Activated naive CD4-positive, alpha-beta T cell treated with anti-CD3 and anti-CD28 coated beads, Interleukin-2, amount 50 U/mL, for 24 hours (primary cell): ENCODE measurements at regions not wholly inside any gene's neighbourhood (a gene's known extent, or its start where the extent isn't known, plus 50 kb on each side); places are given as distances from the start of the nearest gene placed in this dataset.
"Not testable (repeated sequence)": the region's sequence is repeated elsewhere in the genome, so short reads cannot be mapped to it uniquely, and the experiment has no call there.

Experiments
- H3K27ac Mint-ChIP-seq: one replicate; pipeline ENCODE4 v1.8.0; 2021; ENCODE audit warnings: mild to moderate bottlenecking, mixed read lengths
- H3K27me3 Mint-ChIP-seq: one replicate; pipeline ENCODE4 v1.8.0; 2021; ENCODE audit warnings: mixed read lengths
- H3K36me3 Mint-ChIP-seq: one replicate; pipeline ENCODE4 v1.8.0; 2021; ENCODE audit warnings: mixed read lengths
- H3K4me1 Mint-ChIP-seq: one replicate; pipeline ENCODE4 v1.8.0; 2021; ENCODE audit warnings: mixed read lengths
- H3K4me3 Mint-ChIP-seq: one replicate; pipeline ENCODE4 v1.8.0; 2021; ENCODE audit warnings: mild to moderate bottlenecking, mixed read lengths
- H3K9me3 Mint-ChIP-seq: one replicate; pipeline ENCODE4 v1.8.0; 2021; ENCODE audit warnings: mixed read lengths

GRCh38 chr1:55777545-55777944 is 562.4 kb upstream of the USP24 start:
- Mint-ChIP-seq H3K27ac (no peak overlapping the region), H3K9me3 (no peaks in the 10 kb centered on the region), H3K4me3 (no peak overlapping the region), H3K4me1 (no peaks in the 10 kb centered on the region), H3K36me3 (no peaks in the 10 kb centered on the region), H3K27me3 (no peaks in the 10 kb centered on the region)

DNA sequence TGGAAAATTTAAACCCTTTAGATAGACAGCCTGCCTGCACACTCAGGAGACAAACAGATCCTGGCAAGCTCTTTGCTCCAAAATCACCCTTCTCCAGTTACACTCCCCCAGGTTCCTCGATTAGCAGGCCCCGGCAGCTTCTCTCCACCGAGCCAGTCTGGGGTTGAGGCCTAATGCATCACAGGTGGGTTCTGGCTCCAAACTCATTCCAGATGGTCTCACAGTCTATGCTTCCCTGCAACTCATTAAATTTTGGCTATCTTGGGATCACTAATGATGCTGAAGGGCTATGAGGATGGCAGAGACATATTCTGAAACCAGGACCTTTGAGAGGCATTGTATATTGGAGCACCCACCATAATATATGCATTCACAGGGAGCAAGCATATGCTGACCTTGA is 559.8 kb upstream of the USP24 start:
- Mint-ChIP-seq H3K36me3 (no peaks in the 10 kb centered on the region), H3K4me1 (no peaks in the 10 kb centered on the region), H3K9me3 (no peaks in the 10 kb centered on the region), H3K27me3 (no peaks in the 10 kb centered on the region), H3K27ac (no peak overlapping the region), H3K4me3 (no peak overlapping the region)

DNA sequence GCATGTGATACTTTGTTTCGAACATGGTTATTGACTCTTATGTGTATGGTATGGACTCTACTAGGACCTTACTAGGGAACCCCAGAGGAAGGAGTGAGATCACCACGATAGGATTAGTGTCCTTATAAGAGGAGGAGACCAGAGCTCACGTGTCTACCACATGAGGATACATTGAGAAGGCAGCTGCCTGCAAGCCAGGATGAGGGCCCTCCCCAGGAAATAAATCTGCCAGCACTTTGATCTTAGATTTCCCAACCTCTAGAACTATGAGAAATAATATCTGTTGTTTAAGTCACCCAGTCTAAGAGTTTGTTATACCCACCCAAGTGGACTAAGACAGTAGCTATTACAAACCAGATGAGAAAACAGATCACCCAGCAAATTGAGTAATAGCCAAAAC is 559.3 kb upstream of the USP24 start:
- H3K9me3 Mint-ChIP-seq: no peaks in the 10 kb centered on the region
- H3K36me3 Mint-ChIP-seq: no peaks in the 10 kb centered on the region
- no peak overlapping the region for H3K27ac Mint-ChIP-seq
- H3K4me1 Mint-ChIP-seq: no peaks in the 10 kb centered on the region
- no peaks in the 10 kb centered on the region for H3K27me3 Mint-ChIP-seq
- H3K4me3 Mint-ChIP-seq: no peak overlapping the region

GRCh38 chr1:55773211-55773940 is 558.2 kb upstream of the USP24 start:
- Mint-ChIP-seq H3K4me3 (no peak overlapping the region), H3K4me1 (no peaks in the 10 kb centered on the region), H3K27me3 (no peaks in the 10 kb centered on the region), H3K9me3 (peaks cover 6% of the 10 kb centered on the region), H3K27ac (no peak overlapping the region), H3K36me3 (no peaks in the 10 kb centered on the region)

DNA sequence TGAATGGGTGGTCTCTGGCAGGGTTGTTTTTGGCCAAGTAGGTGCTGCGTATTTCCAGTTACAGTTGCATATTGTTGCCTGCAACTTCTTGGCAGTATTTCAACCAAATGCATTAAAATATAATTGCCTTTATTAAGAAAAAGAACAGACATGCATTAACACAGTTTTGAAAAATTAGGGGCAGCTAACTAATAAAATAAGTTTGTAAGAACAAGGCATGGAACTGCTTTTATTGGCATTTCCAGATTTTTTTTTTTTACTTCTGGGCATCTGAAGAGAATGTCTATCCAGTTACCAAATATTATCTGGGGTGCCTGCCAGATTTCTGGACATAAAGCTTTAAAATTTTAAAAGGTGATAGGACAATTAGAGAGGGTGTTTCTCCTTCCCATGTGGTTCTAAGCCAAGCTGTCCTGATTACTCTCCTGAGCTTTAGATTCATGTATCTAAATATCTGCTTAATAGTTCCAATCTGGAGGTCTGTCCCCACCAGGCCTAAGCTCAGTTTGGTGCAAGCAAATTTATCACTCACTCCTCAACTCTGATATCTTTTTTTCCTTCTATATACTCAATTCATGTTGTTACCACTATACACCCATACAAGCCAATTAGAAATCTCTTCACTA is 553.3 kb upstream of the USP24 start:
- H3K27me3 Mint-ChIP-seq: no peaks in the 10 kb centered on the region
- no peaks in the 10 kb centered on the region for H3K36me3 Mint-ChIP-seq
- no peaks in the 10 kb centered on the region for H3K4me1 Mint-ChIP-seq
- peaks cover 6% of the 10 kb centered on the region for H3K9me3 Mint-ChIP-seq
- H3K27ac Mint-ChIP-seq: no peak overlapping the region
- H3K4me3 Mint-ChIP-seq: no peak overlapping the region

- H3K27me3 Mint-ChIP-seq: no peaks in the 10 kb centered on the region
- peaks cover 6% of the 10 kb centered on the region for H3K9me3 Mint-ChIP-seq
- H3K36me3 Mint-ChIP-seq: no peaks in the 10 kb centered on the region
- H3K4me1 Mint-ChIP-seq: no peaks in the 10 kb centered on the region
- H3K27ac Mint-ChIP-seq: no peak overlapping the region
- H3K4me3 Mint-ChIP-seq: no peak overlapping the region
Observed at GRCh38 chr1:55767171-55767570, 552.0 kb upstream of the USP24 start.

GRCh38 chr1:55765505-55765904 is 550.3 kb upstream of the USP24 start:
- not testable (repeated sequence) for H3K36me3 Mint-ChIP-seq, H3K9me3 Mint-ChIP-seq, H3K27ac Mint-ChIP-seq, H3K27me3 Mint-ChIP-seq, H3K4me3 Mint-ChIP-seq, H3K4me1 Mint-ChIP-seq

GRCh38 chr1:55751776-55752175 is 536.6 kb upstream of the USP24 start:
- H3K4me3 Mint-ChIP-seq: no peak overlapping the region
- no peaks in the 10 kb centered on the region for H3K36me3 Mint-ChIP-seq
- peaks cover 10% of the 10 kb centered on the region for H3K27me3 Mint-ChIP-seq
- H3K27ac Mint-ChIP-seq: no peak overlapping the region
- H3K9me3 Mint-ChIP-seq: no peaks in the 10 kb centered on the region
- H3K4me1 Mint-ChIP-seq: no peaks in the 10 kb centered on the region

DNA sequence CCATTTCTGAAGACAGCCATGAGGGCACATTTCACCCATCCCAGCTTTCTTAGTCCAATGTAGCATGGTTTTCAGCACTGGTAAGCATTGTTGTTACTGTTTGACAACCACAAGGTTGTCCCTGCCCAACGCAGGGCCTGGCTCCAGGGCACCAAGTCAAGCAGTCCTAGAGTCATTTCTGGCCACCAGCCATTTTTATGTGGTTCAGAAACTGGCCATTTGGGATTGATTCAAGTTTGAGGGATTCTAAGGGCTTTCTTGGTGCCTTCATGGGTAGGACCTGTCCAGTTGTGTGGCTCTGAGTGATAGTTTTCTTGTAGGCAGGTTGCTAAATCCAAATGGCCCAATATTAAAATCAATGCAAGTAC is 535.4 kb upstream of the USP24 start:
- no peaks in the 10 kb centered on the region for H3K36me3 Mint-ChIP-seq
- H3K27me3 Mint-ChIP-seq: peaks cover 8% of the 10 kb centered on the region
- no peak overlapping the region for H3K4me3 Mint-ChIP-seq
- no peaks in the 10 kb centered on the region for H3K4me1 Mint-ChIP-seq
- no peaks in the 10 kb centered on the region for H3K9me3 Mint-ChIP-seq
- H3K27ac Mint-ChIP-seq: no peak overlapping the region

- no peaks in the 10 kb centered on the region for H3K36me3 Mint-ChIP-seq
- no peak overlapping the region for H3K4me3 Mint-ChIP-seq
- H3K9me3 Mint-ChIP-seq: no peaks in the 10 kb centered on the region
- H3K27ac Mint-ChIP-seq: no peak overlapping the region
- peaks cover 4% of the 10 kb centered on the region for H3K27me3 Mint-ChIP-seq
- no peaks in the 10 kb centered on the region for H3K4me1 Mint-ChIP-seq
Observed at GRCh38 chr1:55749975-55750627, 534.9 kb upstream of the USP24 start.

- Mint-ChIP-seq H3K4me3 (no peak overlapping the region), H3K9me3 (no peaks in the 10 kb centered on the region), H3K4me1 (no peaks in the 10 kb centered on the region), H3K27ac (no peak overlapping the region), H3K27me3 (peaks cover 6% of the 10 kb centered on the region), H3K36me3 (no peaks in the 10 kb centered on the region)
Observed at GRCh38 chr1:55747408-55747841, 532.3 kb upstream of the USP24 start.

- Mint-ChIP-seq H3K27me3 (peaks cover 8% of the 10 kb centered on the region), H3K4me3 (no peak overlapping the region), H3K27ac (no peak overlapping the region), H3K9me3 (no peaks in the 10 kb centered on the region), H3K4me1 (no peaks in the 10 kb centered on the region), H3K36me3 (no peaks in the 10 kb centered on the region)
Observed at GRCh38 chr1:55746710-55747109, 531.5 kb upstream of the USP24 start.

DNA sequence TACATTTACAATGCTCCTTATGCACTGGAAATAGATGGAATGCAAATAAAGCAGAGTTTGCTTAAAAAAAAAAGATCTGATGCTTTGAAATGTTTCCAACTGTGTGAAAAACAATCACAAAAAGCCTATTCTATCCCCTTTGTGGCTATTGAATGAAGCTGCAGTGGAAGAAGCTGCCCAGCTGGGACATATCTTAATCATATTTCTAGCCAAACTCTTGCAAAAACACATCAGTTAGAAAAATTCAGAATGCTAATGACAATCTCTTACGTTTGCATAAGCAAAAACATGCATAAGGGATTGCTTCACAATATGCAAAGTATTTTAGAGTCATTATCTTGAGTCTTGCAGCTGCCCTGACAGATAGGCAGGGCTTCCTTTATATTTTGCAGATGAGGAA is 526.4 kb upstream of the USP24 start:
- H3K9me3 Mint-ChIP-seq: no peaks in the 10 kb centered on the region
- no peak overlapping the region for H3K4me3 Mint-ChIP-seq
- peaks cover 5% of the 10 kb centered on the region for H3K27me3 Mint-ChIP-seq
- no peaks in the 10 kb centered on the region for H3K36me3 Mint-ChIP-seq
- H3K4me1 Mint-ChIP-seq: no peaks in the 10 kb centered on the region
- no peak overlapping the region for H3K27ac Mint-ChIP-seq

DNA sequence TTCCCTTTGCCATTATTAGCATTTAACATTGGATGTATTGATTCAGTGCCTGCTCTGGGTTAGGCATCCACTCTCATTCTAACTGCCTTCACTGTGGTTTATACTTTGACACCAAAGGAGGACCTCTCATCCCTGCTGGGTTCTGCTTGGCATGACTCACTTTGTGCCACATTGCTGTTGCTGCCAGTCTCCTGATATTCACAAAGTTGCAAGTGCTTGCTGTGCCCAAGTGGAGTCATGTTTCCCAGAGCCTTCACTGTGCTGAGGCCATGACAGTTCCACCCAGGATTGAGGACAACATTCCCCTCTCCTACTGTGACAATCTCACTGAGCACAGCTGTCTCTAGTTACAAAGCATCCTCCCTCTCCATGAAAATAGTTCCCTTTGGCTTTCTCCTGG is 519.9 kb upstream of the USP24 start:
- H3K27me3 Mint-ChIP-seq: no peaks in the 10 kb centered on the region
- H3K36me3 Mint-ChIP-seq: no peaks in the 10 kb centered on the region
- no peak overlapping the region for H3K4me3 Mint-ChIP-seq
- H3K27ac Mint-ChIP-seq: no peak overlapping the region
- H3K9me3 Mint-ChIP-seq: no peaks in the 10 kb centered on the region
- H3K4me1 Mint-ChIP-seq: no peaks in the 10 kb centered on the region

DNA sequence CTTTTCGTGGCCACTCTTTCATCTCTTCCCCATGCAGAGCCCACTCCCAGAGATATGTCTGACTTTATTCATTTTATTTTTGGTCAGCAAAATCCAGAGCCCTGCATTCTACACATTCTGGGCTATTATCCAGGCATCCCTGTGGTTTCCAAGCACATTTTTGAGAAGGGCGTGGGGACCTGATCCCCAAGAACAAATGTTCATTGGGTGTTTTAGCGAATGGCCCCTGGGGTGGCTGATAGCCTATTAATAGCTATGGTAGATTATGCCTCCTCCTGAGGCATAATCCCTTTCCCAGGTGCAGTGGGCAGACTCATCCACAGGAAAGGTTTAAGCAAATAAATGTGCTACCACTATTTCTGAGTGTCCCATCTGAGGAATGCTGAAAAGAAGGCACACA is 511.8 kb upstream of the USP24 start:
- peaks cover 4% of the 10 kb centered on the region for H3K27me3 Mint-ChIP-seq

GRCh38 chr1:55725378-55725777 is 510.2 kb upstream of the USP24 start:
- H3K4me1 Mint-ChIP-seq: no peaks in the 10 kb centered on the region
- no peak overlapping the region for H3K4me3 Mint-ChIP-seq
- no peaks in the 10 kb centered on the region for H3K9me3 Mint-ChIP-seq
- no peak overlapping the region for H3K27ac Mint-ChIP-seq
- H3K27me3 Mint-ChIP-seq: peaks cover 4% of the 10 kb centered on the region
- no peaks in the 10 kb centered on the region for H3K36me3 Mint-ChIP-seq

More for the DNA sequence above, 511.8 kb upstream of the USP24 start:
- H3K4me3 Mint-ChIP-seq: no peak overlapping the region
- no peaks in the 10 kb centered on the region for H3K9me3 Mint-ChIP-seq
- no peak overlapping the region for H3K27ac Mint-ChIP-seq
- no peaks in the 10 kb centered on the region for H3K4me1 Mint-ChIP-seq
- no peaks in the 10 kb centered on the region for H3K36me3 Mint-ChIP-seq
